HUDEP-2 (cell line): ENCODE measurements at regions not wholly inside any gene's neighbourhood (a gene's known extent, or its start where the extent isn't known, plus 50 kb on each side); places are given as distances from the start of the nearest gene placed in this dataset.
"Not testable (repeated sequence)": the region's sequence is repeated elsewhere in the genome, so short reads cannot be mapped to it uniquely, and the experiment has no call there.

Source experiments
- DNase-seq, 76 experiments: peaks; one replicate each; lab custom pipeline; 2025; ENCODE audit not compliant: unreplicated experiment in 76 of 76; lab: John Stamatoyannopoulos, UW

DNA sequence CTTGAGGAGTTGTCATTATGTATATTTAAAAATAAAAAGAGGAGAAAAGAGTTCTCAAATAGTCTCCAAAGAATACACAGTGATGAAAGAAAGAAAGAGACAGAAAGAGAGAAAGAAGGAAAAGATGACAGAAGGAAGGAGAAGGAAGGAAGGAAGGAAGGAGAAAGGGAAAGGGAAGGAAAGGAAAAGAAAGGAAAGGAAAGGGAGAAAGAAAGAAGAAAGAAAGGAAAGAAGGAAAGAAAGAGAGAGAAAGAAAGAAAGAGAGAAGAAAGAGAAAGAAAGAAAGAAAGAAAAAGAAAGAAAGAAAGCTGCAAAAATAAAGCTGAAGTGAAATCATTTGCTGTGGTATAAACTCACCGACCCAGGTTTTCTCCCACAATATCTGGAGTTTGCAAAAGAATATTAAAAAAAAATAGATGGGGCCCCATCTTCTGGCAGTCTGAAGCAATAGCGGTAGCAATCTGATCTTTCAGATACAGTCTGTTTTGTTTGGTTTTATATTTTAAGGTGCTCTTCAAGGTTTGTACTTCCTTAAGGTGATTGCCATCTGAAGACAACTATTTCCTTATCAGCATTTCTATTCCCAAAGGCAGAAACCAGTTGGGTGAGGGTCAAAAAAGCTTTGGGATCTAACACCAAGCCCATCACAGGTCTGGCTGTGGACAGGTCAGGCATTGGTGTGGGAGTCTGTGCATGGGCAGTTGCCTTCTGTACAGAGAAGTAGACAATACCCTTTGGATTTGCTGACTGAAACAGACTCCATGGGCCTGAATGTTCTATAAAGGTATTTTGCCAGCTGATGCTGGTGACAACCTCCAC lies 160.4 kb downstream of the CPEB2 start:
- peak in 5 of 76 experiments; percentile 2 to 18 (median 5) for DNase-seq

DNA sequence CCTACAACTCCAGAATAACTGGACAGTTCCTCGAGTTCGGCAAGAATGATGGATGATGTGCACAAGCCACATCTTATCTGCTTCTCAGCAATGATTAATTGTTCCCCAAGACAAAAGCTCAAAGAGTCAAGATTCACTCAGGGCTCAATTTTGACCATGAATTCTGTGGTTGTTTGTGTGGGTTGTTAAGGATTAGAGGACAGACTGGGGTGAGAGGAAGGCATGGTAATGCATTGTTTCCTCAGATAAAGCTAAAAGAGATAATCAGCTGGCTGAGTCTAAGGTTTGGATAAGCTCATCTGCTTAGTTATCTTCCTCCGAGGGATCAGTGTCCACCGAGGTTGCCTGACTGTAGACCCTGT lies 161.0 kb downstream of the CPEB2 start:
- DNase-seq = no peak

DNA sequence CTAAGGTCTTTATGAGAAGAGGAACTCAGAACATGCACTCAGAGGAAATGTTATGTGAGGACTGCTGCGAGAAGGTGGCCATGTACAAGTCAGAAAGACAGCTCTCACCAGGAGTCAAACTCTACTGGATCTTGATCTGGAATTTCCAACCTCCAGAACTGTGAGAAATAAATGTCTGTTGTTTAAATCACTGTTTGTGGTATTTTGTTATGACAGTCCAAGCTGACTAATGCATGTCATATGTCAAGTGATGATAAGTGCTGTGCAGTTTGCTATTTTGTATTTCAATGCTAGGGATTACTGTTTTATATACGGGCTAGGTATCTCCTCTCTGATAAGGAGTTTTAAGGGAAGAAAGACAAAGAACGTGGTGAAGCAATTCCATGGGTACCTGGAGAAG lies 162.3 kb downstream of the CPEB2 start:
- DNase-seq = no peak

DNA sequence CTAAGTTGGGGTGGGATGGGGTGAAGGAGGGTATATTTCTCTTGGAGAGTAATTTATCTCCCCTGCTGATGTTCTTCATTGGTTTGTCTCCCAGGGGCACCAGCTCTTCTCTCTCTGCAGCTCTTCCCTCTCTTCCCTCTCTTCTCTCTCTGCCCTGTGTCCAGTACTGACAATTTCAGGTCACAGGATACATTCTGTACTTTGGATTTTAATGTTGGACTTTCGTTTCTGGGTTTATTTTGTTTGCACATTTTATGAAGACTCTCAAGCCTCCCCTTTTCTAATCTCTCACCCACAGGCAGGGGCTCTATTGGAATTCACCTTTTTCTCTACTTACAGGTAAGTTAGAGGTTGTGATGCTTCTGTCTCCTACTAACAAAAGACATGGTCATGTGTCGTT lies 165.5 kb downstream of the CPEB2 start:
- no peak for DNase-seq

DNA sequence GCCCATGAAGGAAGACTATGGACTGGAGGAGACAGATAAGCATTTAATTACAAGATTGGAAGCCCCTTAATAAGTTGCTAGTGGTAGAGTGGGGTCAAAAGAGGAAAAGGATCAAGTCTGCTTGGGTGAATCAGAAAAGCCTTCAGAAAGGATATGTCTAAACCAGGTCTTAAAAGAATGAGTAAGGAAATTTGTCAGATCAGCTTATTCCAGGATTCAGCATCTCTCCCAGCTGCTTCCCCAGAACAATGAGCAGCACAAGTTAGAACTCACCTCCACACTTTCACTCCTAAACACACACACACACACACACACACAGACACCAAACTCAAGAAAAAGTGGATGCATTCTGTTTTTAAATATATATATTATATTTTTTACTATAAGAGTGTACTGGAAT lies 166.5 kb downstream of the CPEB2 start:
- no peak for DNase-seq

DNA sequence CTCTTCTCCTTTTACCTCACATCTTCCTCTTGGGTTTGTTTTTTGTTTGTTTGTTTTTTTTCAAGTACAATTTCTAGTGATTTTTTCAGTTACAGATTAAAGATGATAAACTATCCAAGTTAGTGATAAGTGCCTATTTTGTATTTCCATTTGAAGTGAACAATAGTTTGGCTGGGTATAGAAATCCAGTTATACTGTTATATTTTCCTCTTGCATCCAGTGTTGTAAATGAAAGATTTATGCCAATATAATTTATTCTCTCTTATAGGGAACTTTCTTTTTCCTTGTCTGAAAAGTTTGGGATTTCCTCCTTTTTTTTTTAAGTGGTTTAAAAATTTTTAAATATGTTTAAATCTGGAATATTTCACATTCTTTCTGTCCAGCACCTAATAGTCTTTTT lies 169.4 kb downstream of the CPEB2 start:
- no peak for DNase-seq

DNA sequence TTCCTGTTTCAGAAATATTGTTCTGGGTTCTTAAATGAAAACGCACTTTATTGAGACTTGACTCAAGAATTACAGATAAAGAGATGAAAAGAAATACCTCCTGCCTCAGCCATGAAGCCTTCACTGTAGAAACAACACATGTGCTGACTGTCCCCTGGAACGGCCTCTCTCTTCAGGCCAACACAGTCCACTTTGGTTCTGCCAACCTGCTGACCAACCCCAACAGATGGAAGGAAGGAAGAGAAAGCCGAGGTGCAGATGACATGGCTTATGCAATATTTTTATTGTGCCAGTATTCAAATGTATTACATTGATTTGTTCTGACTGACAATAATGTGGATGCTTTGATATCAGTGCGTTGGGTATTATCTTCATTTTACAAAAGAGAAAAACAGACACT lies 171.0 kb downstream of the CPEB2 start:
- DNase-seq = no peak

DNA sequence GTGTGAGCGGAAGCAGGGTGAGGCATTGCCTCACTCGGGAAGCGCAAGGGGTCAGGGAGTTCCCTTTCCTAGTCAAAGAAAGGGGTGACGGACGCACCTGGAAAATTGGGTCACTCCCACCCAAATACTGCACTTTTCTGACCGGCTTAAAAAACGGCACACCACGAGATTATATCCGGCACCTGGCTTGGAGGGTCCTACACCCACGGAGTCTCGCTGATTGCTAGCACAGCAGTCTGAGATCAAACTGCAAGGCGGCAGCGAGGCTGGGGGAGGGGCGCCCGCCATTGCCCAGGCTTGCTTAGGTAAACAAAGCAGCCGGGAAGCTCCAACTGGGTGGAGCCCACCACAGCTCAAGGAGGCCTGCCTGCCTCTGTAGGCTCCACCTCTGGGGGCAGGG lies 171.9 kb downstream of the CPEB2 start:
- not testable (repeated sequence) for DNase-seq

DNA sequence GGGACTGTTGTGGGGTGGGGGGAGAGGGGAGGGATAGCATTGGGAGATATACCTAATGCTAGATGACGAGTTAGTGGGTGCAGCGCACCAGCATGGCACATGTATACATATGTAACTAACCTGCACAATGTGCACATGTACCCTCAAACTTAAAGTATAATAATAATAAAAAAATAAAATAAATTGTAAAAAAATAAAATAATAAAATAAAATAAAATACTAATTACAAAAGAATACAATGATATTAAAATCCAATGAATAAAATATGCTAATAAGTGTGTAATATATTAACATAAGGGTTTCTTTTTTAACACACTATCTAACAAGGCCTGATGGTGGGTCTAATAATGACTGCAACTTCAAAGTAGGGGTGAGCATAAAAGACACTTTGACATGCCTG lies 177.6 kb downstream of the CPEB2 start:
- not testable (repeated sequence) for DNase-seq

DNA sequence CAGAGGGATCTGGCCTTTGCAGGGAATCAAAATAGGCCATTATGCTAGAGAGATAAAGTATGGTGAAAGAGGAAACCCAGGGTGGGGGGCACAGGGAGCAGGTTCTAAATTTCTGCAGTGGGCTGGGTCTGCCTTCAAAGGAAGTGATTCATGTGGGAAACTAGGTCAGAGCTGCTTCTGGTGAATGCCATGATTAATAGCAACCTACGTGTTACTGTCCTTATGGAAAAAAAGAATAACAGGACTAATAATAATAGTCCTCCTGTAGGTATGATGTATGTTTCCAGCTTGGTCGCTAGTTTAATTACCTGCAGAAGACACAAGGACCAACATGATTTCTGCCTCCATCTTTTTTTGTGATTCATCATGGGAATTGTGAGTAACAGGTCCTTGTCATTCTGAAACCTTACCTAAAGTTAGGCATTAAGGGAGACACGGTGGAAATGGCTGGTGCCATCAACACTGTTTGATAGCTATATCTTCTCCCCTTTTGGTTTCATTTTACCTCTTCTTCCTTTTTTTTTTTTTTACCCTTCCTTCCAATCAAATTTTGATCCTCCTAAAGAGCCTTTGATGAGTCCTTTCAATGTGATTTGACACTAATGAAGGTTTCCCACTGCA lies 180.4 kb downstream of the CPEB2 start:
- no peak for DNase-seq

DNA sequence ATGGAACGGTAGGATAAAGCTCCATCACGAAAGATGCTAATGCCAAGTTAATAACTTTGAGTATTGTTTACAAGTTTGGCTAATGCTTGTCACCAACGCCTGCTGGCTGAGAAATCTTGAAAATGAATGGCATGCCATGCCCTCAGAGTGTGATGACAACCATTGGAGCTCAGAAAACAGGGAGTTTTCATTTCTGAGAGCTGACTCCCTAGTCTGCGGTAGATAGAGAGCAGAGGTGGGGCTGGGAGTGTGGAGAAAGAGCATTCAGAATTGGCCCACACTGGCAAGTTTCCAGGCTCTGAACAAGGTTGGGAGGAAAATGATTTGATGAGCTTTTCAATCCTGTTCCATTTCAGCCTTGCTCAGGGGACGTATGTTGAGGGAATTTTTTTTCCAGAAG lies 183.9 kb downstream of the CPEB2 start:
- no peak for DNase-seq

DNA sequence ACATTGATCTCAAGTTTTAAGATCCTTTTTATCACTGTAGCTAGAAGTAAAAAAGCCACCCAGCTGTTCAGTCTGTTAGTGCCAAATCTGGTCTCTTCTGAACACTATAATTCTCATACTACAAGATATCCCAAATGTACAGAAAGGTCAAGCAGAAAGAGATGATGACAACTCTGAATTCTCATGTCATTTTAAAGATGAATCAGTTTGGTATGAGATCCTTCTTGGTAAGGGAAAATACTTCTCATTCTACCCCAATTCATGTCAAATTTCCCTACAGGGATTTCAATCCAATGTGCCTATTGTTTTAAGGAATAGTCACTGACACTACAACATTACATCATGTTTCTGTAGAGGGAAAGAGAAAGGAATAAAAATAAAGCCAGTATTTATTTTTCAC lies 184.5 kb downstream of the CPEB2 start:
- no peak for DNase-seq

DNA sequence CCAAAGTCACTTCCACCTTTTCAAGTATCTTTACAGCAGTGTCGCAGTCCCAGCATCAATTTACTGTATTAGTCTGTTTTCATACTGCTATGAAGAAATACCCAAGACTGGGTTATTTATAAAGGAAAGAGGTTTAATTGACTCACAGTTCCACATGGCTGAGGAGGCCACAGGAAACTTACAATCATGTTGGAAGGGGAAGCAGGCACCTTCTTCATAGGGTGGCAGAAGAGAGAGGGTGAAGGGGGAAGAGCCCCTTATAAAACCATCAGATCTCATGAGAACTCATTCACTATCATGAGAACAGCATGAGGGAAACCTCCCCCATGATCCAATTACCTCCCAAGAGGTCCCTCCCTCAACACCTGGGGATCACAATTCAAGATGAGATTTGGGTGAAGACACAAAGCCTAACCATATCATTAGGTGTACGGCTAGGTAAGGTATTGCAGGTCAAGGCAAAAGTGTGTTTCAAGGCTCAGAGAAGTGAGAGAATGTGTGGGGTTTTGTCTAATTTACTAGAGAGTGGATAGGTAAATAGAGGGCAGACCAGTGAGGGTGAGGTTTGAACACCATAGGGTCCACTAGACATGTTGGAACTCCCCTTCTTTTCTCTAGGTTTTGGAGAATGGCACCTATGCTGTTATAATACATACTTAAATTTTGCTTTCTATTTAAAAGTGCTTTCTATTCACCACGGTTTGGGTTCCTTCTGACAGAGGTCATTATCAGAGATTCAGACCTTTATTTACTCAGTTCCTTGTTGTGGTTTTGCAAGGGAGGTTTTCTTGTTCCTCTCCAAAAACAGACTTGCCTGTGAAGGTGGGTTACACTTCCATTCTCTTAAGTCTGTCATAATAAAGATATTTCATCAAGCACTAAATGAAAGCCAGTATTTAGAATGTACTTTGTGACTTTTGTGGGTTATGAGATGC lies 186.6 kb downstream of the CPEB2 start:
- no peak for DNase-seq

DNA sequence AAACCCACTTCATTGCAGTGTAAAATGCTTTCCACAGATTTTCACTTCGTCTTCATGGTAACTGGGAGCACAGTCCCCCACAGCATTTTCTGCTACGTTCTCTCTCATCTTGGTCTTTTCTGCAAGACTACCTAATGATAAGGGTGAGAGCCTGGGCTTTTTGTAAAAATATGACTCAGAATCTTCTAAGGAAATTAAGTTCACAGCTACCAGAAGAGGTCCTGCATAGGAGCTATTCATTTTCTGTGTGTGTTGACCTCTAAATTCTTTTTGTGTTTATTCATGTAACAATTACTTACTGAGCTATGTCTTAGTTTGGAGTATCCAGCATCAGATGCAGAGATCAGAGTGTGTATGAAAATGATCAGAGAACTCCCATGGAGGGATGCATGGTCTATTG lies 192.2 kb downstream of the CPEB2 start:
- DNase-seq = no peak

DNA sequence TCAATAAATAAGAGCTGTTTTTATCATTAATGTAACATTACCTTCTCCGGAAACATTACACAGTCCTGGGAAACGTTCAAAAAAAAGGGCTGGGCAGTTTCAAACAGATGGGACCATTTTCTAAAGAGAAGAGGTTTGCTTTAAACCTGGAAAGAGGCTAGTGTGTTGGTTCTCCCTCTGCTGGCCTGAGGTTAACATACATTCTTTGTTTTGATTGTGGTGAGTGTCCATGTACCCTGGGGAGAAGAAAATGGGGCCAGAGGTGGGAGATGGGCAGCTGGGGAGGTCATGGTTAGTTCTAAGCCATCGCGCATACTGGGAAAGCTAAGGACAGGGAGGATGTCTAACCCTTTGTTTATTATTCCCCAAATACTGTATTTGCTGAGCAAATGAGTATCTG lies 194.7 kb downstream of the CPEB2 start:
- no peak for DNase-seq

DNA sequence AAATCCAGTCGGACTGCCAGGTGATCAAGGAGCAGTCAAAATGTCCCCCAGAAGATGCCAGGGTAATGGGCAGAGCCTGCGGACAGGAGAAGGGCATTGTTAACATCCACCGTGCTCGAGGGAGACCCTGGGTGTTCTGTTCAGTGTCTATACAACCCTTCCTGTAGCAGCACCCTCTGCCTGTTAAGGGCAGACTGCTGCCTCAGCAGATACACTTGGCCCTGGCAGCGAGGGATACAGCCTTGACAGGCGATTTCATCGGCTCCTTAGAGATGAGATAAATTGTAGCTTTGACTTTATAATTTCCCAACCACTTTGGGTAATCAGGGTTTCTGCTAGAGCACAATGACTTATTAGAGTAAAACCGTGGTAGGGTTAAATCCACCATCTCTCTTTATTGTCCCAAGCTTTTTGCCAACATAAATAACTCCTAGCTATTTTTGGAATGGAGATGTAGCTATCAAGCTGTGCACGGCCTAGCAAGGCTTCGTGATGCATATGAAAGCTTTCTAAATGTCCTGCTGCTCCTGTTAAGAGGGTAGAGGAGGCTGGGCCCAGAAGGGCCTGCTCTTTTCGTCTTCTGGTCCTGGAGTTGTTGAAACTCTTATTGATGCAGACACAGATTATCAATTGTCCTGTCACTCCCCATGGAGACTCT lies 195.9 kb downstream of the CPEB2 start:
- no peak for DNase-seq

DNA sequence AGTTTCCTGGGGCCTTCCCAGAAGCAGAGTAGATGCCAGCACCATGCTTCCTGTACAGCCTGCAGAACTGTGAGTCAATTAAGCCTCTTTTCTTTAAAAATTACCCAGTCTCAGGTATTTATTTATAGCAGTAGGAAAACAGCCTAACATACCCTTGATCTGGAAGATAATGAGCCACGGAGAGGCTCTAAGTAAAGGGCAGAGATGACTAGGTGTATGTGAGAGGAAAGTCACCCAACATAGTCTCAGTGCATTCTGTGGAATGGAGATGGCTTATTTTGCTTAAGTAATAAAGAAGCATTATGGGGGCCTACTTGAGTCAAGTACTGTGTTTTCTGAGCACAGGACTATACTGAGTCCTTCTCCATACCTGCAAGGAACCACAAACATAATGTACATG lies 199.5 kb downstream of the CPEB2 start:
- DNase-seq = no peak

DNA sequence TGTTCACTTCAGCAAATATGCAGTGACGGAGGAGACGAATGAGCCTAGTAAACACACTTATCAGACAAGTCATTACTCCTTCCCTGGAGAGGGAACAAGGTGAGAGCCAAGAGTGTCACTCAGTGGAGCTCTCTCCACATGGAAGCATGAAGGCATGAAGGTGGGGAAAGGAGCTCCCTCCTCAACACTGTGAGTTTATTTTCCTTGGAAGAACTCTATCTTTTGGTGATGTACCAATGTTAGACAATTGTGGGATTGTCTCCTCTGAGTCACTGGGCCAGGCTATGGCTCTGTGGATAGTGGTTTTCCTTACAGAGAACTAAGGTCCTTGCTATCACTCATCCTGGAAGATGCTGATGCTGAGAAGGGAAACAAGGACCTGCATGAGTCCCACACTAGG lies 200.2 kb downstream of the CPEB2 start:
- no peak for DNase-seq

DNA sequence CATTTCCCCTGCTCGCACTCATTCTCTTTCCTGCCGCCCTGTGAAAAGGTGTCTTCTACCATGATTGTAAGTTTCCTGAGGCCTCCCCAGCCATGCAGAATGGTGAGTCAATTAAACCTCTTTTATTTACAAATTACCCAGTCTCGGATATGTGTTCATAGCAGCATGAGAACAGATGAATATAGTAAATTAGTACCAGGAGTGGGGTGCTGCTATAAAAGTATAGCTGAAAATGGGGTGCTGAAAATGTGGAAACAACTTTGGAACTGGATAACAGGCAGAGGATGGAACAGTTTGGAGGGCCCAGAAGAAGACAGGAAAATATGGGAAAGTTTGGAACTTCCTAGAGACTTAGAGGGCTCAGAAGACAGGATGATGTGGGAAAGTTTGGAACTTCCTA lies 204.2 kb downstream of the CPEB2 start:
- DNase-seq = not testable (repeated sequence)

DNA sequence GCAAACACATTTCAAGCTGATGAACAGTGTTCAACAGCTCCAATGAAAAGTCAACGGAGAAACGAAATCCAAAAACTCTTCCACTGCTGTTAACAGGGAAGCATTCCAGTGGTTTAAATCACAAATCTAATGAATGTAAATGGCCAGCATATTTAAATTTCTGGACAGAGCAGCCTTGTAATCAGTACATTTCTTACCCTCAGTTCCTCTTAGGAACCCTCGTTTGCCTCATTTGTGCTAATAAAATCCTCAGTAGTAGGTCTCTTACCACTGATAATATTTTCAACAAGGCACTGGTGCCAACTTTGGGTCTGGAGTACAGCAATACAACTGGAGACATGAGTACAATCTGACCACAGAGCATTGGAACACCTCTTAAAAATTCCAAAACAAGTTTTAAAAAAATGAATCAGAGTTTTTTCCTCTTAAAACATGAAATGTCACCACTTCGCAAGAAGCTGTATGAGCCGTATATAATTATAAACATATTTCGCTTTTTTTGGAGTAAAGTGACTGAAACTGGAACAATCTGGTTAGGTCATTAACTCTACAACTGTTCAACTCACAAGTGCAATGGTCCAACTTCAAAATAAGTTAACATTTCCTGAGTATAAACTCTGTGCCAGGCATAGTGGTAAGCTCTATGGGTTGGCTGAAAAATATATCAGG lies 211.2 kb downstream of the CPEB2 start:
- no peak for DNase-seq
